ENCODE measurements at regions not wholly inside any gene's neighbourhood (a gene's known extent, or its start where the extent isn't known, plus 50 kb on each side); places are given as distances from the start of the nearest gene placed in this dataset.

DNA sequence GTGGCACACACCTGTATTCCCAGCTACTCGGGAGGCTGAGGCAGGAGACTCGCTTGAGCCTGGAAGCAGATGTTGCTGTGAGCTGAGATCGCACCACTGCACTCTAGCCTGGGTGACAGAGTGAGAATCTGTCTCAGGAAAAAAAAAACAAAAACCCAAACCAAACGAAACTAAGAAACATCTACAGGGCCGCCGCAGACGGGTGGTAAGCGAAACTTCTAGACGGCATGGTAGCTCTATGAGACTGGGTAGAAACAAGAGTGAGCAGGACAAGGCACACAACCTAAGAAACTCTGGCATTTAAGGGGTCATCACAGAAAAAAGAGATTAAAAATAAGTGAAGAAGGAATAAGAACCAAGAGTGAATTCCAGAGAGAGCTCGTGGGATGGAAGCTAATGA, 454.8 kb upstream of the KLF4 start:
- no peak overlapping the region for H3K4me3 ChIP-seq (ENCODE audit: low read length)
- TF ChIP-seq, protein P1, sequence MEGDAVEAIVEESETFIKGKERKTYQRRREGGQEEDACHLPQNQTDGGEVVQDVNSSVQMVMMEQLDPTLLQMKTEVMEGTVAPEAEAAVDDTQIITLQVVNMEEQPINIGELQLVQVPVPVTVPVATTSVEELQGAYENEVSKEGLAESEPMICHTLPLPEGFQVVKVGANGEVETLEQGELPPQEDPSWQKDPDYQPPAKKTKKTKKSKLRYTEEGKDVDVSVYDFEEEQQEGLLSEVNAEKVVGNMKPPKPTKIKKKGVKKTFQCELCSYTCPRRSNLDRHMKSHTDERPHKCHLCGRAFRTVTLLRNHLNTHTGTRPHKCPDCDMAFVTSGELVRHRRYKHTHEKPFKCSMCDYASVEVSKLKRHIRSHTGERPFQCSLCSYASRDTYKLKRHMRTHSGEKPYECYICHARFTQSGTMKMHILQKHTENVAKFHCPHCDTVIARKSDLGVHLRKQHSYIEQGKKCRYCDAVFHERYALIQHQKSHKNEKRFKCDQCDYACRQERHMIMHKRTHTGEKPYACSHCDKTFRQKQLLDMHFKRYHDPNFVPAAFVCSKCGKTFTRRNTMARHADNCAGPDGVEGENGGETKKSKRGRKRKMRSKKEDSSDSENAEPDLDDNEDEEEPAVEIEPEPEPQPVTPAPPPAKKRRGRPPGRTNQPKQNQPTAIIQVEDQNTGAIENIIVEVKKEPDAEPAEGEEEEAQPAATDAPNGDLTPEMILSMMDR (conservative IDR thresholded peaks at IDR 0.05; ENCODE audit: low read length): no peak
- DNase-seq (ENCODE audit: low read depth): no peak

DNA sequence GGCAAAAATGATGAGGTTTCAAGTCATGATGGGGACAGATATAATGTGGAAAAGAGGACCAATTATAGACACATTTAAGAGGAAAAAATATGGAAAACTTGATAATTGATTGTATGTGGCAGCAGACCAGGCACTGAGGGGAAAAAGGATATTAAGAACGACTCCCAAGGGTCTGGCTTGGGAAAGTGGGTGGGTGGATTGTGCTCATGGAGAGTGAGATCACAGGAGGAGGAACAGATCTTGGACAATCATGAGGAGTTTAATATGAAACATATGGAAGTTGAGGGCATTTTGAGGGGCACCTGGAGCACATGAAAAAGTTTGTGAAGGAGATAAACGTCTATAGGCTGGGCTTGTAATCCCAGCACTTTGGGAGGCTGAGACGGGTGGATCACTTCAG, 454.3 kb upstream of the KLF4 start:
- H3K4me3 ChIP-seq (ENCODE audit: low read length): no peak overlapping the region
- TF ChIP-seq, protein P1 (conservative IDR thresholded peaks at IDR 0.05; ENCODE audit: low read length): no peak

DNA sequence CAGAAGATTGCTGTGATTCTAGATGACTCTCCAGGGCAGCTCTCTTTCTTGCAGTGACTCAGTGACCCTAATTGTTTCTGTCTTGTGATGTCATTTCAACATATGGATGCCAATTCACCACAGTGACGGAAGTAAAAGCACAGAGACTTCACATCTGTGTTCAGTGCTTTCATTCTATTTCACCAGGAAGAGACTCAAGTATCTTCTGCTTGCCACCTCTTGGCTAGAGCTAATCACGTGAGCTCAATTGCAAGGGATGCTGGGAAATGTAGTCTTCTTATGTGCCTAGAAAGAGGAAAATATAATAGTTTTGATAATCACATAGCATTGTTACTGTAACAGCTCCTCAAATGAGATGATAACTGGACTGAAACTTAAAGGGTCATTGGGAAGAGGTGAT, 453.3 kb upstream of the KLF4 start:
- no peak for DNase-seq (ENCODE audit: low read depth)
- H3K4me3 ChIP-seq (ENCODE audit: low read length): no peak overlapping the region
- TF ChIP-seq, protein P1 (conservative IDR thresholded peaks at IDR 0.05; ENCODE audit: low read length): no peak

More for the DNA sequence above, 454.3 kb upstream of the KLF4 start:
- no peak for DNase-seq (ENCODE audit: low read depth)

DNA sequence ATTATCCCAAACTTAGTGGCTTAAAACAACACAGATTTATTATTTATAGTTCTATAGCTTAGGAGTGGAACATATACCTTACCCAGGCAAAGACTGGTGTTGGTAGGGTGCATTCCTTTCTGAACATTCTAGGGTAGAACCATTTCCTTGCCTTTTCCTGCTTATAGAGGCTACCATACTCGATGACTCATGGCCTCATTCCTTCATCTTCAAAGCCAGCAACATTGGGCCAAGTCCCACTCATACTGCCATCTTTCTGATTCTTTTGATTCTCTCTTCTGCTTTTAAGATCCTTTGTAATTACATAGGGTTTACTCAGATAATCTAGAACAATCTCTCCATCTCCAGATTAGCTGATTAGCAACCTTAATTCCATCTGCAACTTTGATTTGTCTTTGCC, 452.7 kb upstream of the KLF4 start:
- TF ChIP-seq, protein P1 (conservative IDR thresholded peaks at IDR 0.05; ENCODE audit: low read length): no peak
- no peak overlapping the region for H3K4me3 ChIP-seq (ENCODE audit: low read length)
- DNase-seq (ENCODE audit: low read depth): no peak

DNA sequence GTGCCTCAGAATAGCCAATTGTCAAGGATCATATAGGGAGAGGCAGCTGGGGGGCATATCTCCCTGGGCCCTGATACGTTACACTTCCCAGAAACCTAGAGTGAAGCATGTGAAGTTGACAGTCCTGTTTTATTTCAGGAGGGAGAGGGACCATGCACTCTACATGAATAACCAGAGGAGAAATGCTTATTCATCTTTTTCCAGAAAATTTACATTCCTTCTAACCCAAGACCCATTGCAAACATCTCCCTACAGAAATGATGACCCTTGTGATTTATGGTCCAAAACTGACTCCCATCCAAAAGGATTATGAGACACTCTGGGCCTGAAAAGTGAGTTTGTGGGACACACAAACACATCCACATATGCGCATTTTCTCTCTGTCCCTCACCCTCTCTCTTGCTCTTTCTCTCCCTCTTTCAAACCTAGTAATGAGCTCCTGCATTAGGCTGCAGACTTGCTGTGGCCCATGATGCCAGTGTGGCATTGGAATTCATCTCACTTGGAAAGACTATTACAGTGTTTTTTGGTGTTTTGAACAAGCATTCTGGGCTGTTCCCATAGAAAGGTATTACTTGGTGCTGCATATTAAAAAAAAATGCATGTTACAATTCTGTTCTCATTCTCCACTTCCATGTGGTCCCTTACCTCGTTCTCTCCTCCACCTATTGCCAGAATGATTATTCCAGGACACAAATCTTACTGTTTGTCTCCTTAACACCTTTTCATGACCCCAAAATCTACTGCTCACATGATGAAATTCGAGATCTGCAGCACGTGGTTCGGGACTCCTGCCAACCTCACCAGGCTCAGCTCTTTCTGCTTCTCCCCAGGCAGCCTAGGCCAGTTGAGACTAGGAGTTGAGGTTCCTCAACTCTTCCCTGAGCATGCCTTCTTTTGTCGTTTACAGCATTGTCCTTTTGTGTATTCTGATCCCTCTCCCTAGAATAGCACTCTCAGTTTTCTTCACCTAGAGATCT, 451.3 kb upstream of the KLF4 start:
- H3K4me3 ChIP-seq (ENCODE audit: low read length): no peak overlapping the region

DNA sequence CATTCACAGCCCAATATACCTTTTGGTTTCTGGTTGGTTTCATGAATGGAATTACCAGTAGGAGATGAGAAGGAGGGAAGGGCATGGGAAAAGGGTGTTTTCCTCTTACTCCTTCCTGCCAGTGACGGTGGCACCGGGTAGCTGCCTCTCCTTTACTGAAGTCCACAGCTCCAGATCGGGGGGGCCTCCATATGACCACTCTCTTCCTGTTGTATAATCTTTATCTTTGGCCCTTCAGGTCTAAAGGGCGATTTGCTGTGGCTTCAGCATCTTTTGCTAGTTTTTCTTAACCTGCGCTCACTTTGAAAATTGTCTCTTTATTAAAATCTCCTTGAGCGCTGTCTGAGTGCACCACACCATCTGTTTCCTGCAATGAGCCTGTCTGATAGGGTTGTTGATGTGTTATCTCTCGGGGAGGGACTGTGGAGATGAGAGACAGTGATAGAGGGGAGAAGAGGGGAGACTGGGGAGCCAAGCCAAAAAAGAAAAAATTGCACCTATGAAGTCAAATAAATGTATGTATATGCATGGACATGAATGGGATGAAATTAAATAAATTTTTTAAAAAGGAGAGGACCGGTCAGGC, 449.3 kb upstream of the KLF4 start:
- no peak overlapping the region for H3K4me3 ChIP-seq (ENCODE audit: low read length)
- TF ChIP-seq, protein P1 (conservative IDR thresholded peaks at IDR 0.05; ENCODE audit: low read length): no peak
- no peak for DNase-seq (ENCODE audit: low read depth)

More for the DNA sequence above, 451.3 kb upstream of the KLF4 start:
- DNase-seq (ENCODE audit: low read depth): peak; percentile 31
- TF ChIP-seq, protein P1 (conservative IDR thresholded peaks at IDR 0.05; ENCODE audit: low read length): no peak

All from AG10803 (cell line).